ENCODE measurements at regions not wholly inside any gene's neighbourhood (a gene's known extent, or its start where the extent isn't known, plus 50 kb on each side); places are given as distances from the start of the nearest gene placed in this dataset.

DNA sequence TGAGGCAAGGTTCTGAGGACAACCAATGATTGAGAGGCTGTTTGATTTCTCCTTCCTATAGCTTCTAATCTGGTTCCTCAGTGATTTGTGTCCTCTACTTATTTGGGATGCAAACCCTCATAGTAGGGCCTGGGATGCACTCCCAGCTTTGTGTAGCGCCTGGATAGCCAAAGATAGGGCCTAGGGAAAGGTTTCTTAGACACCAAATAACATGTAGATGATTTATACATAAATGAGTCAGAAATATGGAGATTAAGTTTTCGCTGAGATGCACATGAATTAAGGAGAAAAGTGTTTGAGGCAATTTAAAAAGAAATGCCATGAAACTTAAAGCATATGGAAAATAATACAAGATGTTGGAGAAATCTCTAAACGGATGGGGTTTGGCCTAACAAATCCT is 66.0 kb upstream of the LMO4 start:
- TF ChIP-seq, protein P1, sequence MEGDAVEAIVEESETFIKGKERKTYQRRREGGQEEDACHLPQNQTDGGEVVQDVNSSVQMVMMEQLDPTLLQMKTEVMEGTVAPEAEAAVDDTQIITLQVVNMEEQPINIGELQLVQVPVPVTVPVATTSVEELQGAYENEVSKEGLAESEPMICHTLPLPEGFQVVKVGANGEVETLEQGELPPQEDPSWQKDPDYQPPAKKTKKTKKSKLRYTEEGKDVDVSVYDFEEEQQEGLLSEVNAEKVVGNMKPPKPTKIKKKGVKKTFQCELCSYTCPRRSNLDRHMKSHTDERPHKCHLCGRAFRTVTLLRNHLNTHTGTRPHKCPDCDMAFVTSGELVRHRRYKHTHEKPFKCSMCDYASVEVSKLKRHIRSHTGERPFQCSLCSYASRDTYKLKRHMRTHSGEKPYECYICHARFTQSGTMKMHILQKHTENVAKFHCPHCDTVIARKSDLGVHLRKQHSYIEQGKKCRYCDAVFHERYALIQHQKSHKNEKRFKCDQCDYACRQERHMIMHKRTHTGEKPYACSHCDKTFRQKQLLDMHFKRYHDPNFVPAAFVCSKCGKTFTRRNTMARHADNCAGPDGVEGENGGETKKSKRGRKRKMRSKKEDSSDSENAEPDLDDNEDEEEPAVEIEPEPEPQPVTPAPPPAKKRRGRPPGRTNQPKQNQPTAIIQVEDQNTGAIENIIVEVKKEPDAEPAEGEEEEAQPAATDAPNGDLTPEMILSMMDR (conservative IDR thresholded peaks at IDR 0.05; ENCODE audit: low read depth in 2 of 2), result no peak
- TF ChIP-seq EZH2phosphoT487 (IDR thresholded peaks at IDR 0.05; ENCODE audit: unreplicated experiment) (no peak), POLR2AphosphoS5 (IDR thresholded peaks at IDR 0.05; ENCODE audit: low read depth) (no peak), EZH2 (IDR thresholded peaks at IDR 0.05; ENCODE audit: low read depth, unreplicated experiment) (no peak), ZNF114 (CRISPR knock-in tag; IDR thresholded peaks at IDR 0.05) (no peak), JUNB (IDR thresholded peaks at IDR 0.05; ENCODE audit: unreplicated experiment) (no peak), CREB1 (CRISPR knock-in tag; IDR thresholded peaks at IDR 0.05; ENCODE audit: low read depth) (no peak), ZNF331 (CRISPR knock-in tag; IDR thresholded peaks at IDR 0.05; ENCODE audit: low read depth) (no peak), STAT1 (IDR thresholded peaks at IDR 0.05; ENCODE audit: unreplicated experiment) (no peak), NANOG (IDR thresholded peaks at IDR 0.05; ENCODE audit: borderline replicate concordance) (no peak)
- TF ChIP-seq, protein P2, sequence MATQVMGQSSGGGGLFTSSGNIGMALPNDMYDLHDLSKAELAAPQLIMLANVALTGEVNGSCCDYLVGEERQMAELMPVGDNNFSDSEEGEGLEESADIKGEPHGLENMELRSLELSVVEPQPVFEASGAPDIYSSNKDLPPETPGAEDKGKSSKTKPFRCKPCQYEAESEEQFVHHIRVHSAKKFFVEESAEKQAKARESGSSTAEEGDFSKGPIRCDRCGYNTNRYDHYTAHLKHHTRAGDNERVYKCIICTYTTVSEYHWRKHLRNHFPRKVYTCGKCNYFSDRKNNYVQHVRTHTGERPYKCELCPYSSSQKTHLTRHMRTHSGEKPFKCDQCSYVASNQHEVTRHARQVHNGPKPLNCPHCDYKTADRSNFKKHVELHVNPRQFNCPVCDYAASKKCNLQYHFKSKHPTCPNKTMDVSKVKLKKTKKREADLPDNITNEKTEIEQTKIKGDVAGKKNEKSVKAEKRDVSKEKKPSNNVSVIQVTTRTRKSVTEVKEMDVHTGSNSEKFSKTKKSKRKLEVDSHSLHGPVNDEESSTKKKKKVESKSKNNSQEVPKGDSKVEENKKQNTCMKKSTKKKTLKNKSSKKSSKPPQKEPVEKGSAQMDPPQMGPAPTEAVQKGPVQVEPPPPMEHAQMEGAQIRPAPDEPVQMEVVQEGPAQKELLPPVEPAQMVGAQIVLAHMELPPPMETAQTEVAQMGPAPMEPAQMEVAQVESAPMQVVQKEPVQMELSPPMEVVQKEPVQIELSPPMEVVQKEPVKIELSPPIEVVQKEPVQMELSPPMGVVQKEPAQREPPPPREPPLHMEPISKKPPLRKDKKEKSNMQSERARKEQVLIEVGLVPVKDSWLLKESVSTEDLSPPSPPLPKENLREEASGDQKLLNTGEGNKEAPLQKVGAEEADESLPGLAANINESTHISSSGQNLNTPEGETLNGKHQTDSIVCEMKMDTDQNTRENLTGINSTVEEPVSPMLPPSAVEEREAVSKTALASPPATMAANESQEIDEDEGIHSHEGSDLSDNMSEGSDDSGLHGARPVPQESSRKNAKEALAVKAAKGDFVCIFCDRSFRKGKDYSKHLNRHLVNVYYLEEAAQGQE (IDR thresholded peaks at IDR 0.05; ENCODE audit: unreplicated experiment), result no peak
- TF ChIP-seq, protein P3, sequence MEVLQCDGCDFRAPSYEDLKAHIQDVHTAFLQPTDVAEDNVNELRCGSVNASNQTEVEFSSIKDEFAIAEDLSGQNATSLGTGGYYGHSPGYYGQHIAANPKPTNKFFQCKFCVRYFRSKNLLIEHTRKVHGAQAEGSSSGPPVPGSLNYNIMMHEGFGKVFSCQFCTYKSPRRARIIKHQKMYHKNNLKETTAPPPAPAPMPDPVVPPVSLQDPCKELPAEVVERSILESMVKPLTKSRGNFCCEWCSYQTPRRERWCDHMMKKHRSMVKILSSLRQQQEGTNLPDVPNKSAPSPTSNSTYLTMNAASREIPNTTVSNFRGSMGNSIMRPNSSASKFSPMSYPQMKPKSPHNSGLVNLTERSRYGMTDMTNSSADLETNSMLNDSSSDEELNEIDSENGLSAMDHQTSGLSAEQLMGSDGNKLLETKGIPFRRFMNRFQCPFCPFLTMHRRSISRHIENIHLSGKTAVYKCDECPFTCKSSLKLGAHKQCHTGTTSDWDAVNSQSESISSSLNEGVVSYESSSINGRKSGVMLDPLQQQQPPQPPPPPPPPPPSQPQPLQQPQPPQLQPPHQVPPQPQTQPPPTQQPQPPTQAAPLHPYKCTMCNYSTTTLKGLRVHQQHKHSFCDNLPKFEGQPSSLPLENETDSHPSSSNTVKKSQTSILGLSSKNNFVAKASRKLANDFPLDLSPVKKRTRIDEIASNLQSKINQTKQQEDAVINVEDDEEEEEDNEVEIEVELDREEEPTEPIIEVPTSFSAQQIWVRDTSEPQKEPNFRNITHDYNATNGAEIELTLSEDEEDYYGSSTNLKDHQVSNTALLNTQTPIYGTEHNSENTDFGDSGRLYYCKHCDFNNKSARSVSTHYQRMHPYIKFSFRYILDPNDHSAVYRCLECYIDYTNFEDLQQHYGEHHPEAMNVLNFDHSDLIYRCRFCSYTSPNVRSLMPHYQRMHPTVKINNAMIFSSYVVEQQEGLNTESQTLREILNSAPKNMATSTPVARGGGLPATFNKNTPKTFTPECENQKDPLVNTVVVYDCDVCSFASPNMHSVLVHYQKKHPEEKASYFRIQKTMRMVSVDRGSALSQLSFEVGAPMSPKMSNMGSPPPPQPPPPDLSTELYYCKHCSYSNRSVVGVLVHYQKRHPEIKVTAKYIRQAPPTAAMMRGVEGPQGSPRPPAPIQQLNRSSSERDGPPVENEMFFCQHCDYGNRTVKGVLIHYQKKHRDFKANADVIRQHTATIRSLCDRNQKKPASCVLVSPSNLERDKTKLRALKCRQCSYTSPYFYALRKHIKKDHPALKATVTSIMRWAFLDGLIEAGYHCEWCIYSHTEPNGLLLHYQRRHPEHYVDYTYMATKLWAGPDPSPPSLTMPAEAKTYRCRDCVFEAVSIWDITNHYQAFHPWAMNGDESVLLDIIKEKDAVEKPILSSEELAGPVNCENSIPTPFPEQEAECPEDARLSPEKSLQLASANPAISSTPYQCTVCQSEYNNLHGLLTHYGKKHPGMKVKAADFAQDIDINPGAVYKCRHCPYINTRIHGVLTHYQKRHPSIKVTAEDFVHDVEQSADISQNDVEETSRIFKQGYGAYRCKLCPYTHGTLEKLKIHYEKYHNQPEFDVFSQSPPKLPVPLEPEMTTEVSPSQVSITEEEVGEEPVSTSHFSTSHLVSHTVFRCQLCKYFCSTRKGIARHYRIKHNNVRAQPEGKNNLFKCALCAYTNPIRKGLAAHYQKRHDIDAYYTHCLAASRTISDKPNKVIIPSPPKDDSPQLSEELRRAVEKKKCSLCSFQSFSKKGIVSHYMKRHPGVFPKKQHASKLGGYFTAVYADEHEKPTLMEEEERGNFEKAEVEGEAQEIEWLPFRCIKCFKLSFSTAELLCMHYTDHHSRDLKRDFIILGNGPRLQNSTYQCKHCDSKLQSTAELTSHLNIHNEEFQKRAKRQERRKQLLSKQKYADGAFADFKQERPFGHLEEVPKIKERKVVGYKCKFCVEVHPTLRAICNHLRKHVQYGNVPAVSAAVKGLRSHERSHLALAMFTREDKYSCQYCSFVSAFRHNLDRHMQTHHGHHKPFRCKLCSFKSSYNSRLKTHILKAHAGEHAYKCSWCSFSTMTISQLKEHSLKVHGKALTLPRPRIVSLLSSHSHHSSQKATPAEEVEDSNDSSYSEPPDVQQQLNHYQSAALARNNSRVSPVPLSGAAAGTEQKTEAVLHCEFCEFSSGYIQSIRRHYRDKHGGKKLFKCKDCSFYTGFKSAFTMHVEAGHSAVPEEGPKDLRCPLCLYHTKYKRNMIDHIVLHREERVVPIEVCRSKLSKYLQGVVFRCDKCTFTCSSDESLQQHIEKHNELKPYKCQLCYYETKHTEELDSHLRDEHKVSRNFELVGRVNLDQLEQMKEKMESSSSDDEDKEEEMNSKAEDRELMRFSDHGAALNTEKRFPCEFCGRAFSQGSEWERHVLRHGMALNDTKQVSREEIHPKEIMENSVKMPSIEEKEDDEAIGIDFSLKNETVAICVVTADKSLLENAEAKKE (CRISPR knock-in tag; IDR thresholded peaks at IDR 0.05), result no peak
- TF ChIP-seq, protein P4, sequence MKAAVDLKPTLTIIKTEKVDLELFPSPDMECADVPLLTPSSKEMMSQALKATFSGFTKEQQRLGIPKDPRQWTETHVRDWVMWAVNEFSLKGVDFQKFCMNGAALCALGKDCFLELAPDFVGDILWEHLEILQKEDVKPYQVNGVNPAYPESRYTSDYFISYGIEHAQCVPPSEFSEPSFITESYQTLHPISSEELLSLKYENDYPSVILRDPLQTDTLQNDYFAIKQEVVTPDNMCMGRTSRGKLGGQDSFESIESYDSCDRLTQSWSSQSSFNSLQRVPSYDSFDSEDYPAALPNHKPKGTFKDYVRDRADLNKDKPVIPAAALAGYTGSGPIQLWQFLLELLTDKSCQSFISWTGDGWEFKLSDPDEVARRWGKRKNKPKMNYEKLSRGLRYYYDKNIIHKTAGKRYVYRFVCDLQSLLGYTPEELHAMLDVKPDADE (IDR thresholded peaks at IDR 0.05), result no peak

All from GM23338 (cell line).